Ishikawa (cell line): ENCODE measurements at regions not wholly inside any gene's neighbourhood (a gene's known extent, or its start where the extent isn't known, plus 50 kb on each side); places are given as distances from the start of the nearest gene placed in this dataset.

Experiments
- CEBPB ChIP-seq: IDR thresholded peaks from 2 replicates; pipeline ENCODE4 v1.6.1; 2012
- CREB1 ChIP-seq: IDR thresholded peaks from 2 replicates; pipeline ENCODE4 v1.6.1; 2012; ENCODE audit warnings: low read depth
- EP300 ChIP-seq: IDR thresholded peaks from 2 replicates; pipeline ENCODE4 v1.6.1; 2012; ENCODE audit warnings: borderline replicate concordance
- FOXM1 ChIP-seq: IDR thresholded peaks from 2 replicates; pipeline ENCODE4 v1.6.1; 2012; ENCODE audit warnings: low read depth, borderline replicate concordance
- RAD21 ChIP-seq: IDR thresholded peaks from 2 replicates; pipeline ENCODE4 v1.6.1; 2012; ENCODE audit warnings: low read depth
- TAF1 ChIP-seq: IDR thresholded peaks from 2 replicates; pipeline ENCODE4 v1.6.1; 2012; ENCODE audit warnings: low read depth, mild to moderate bottlenecking
- TCF12 ChIP-seq: IDR thresholded peaks from 2 replicates; pipeline ENCODE4 v1.6.1; 2012; ENCODE audit warnings: low read depth
- TEAD4 ChIP-seq: IDR thresholded peaks from 2 replicates; pipeline ENCODE4 v1.6.1; 2012
- YY1 ChIP-seq: IDR thresholded peaks from 2 replicates; pipeline ENCODE4 v1.6.1; 2012; ENCODE audit warnings: low read depth
- TF ChIP-seq, protein P1 (sequence below): IDR thresholded peaks from 2 replicates; pipeline ENCODE4 v1.6.1; 2012

DNA sequence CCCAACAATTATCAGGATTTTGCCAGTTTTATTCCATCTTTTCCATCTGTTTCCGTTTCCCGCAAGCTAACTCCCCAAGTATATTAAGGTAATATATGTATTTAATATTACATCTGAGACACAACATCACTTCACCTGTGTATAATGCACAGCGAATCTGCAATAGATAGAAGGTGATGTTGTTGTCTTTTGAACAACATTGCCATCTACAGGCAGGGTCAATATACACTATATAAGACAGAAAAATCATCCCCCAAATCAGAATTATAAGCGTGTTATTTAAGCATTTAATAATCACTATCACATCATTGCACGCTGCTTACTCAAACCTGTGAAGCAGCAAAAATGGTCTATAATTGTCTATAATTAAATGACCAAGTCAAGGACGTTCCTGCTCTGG, 1115.5 kb downstream of the NLGN4X start:
- TF ChIP-seq EP300 = no peak
- TF ChIP-seq RAD21 = no peak
- no peak for TF ChIP-seq TAF1
- TF ChIP-seq FOXM1 = no peak
- TF ChIP-seq, protein P1, sequence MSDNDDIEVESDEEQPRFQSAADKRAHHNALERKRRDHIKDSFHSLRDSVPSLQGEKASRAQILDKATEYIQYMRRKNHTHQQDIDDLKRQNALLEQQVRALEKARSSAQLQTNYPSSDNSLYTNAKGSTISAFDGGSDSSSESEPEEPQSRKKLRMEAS = no peak
- no peak for TF ChIP-seq CEBPB
- TF ChIP-seq YY1 = no peak
- no peak for TF ChIP-seq CREB1
- no peak for TF ChIP-seq TEAD4
- no peak for TF ChIP-seq TCF12
